OCI-LY1 (cell line): ENCODE measurements at regions not wholly inside any gene's neighbourhood (a gene's known extent, or its start where the extent isn't known, plus 50 kb on each side); places are given as distances from the start of the nearest gene placed in this dataset.
"Not testable (repeated sequence)": the region's sequence is repeated elsewhere in the genome, so short reads cannot be mapped to it uniquely, and the experiment has no call there.

Experiments used
- H2AFZ ChIP-seq: fragments of 200-600 bp; sonication (generic), shearing (Covaris generic); 2 replicates; pipeline ENCODE4 v1.6.0; 2014; ENCODE audit warnings: antibody characterized with exemption, mild to moderate bottlenecking, low read length
- H3F3A ChIP-seq: fragments of 200-600 bp; sonication (generic), shearing (Covaris generic); 2 replicates; pipeline ENCODE4 v1.6.0; 2014; ENCODE audit warnings: mild to moderate bottlenecking, antibody characterized with exemption, low read length, moderate library complexity; ENCODE audit not compliant: insufficient read depth
- H3K27ac ChIP-seq: fragments of 200-600 bp; sonication (generic); 2 replicates; pipeline ENCODE4 v1.5.1; 2014; ENCODE audit warnings: low read length, mixed run types, mild to moderate bottlenecking, low read depth; ENCODE audit not compliant: poor library complexity, severe bottlenecking
- H3K27me3 ChIP-seq: fragments of 200-600 bp; sonication (generic); 2 replicates; pipeline ENCODE4 v1.6.0; 2014; ENCODE audit warnings: antibody characterized with exemption, mild to moderate bottlenecking, low read length, moderate library complexity; ENCODE audit not compliant: insufficient read depth
- H3K36me3 ChIP-seq: fragments of 200-600 bp; sonication (generic); 2 replicates; pipeline ENCODE4 v1.6.1; 2014; ENCODE audit warnings: mild to moderate bottlenecking, antibody characterized with exemption, low read length, moderate library complexity, mixed read lengths; ENCODE audit not compliant: insufficient read depth
- H3K4me1 ChIP-seq: fragments of 200-600 bp; sonication (generic); 2 replicates; pipeline ENCODE4 v1.5.1; 2014; ENCODE audit warnings: mild to moderate bottlenecking, low read length, moderate library complexity; ENCODE audit not compliant: insufficient read depth, severe bottlenecking
- H3K4me2 ChIP-seq: fragments of 200-600 bp; sonication (generic), shearing (Covaris generic); 2 replicates; pipeline ENCODE4 v1.6.1; 2014; ENCODE audit warnings: low read length
- H3K4me3 ChIP-seq: fragments of 200-600 bp; sonication (generic); 2 replicates; pipeline ENCODE4 v1.5.1; 2014; ENCODE audit warnings: low read length, low read depth, mild to moderate bottlenecking, mixed read lengths; ENCODE audit not compliant: poor library complexity, severe bottlenecking
- H3K79me2 ChIP-seq: fragments of 200-600 bp; shearing (Covaris generic); 2 replicates; pipeline ENCODE4 v1.6.1; 2016; ENCODE audit warnings: mixed run types, low read length, mixed read lengths; ENCODE audit not compliant: insufficient read depth
- H3K9ac ChIP-seq: fragments of 200-600 bp; sonication (generic), shearing (Covaris generic); 2 replicates; pipeline ENCODE4 v1.6.1; 2014; ENCODE audit warnings: mild to moderate bottlenecking, low read length, mixed read lengths
- H3K9me2 ChIP-seq: fragments of 200-600 bp; sonication (generic), shearing (Covaris generic); 2 replicates; pipeline ENCODE4 v1.6.1; 2014; ENCODE audit warnings: low read depth, mild to moderate bottlenecking, low read length, mixed read lengths
- H3K9me3 ChIP-seq: fragments of 200-600 bp; shearing (Covaris generic); 2 replicates; pipeline ENCODE4 v1.6.1; 2014; ENCODE audit warnings: low read length, mixed read lengths
- H4K20me1 ChIP-seq: fragments of 200-600 bp; sonication (generic), shearing (Covaris generic); 2 replicates; pipeline ENCODE4 v1.6.0; 2016; ENCODE audit warnings: mild to moderate bottlenecking, low read length; ENCODE audit not compliant: insufficient read depth
- EZH2 ChIP-seq: fragments of 200-600 bp; sonication (generic), shearing (Covaris generic); IDR thresholded peaks from 2 replicates; pipeline ENCODE4 v1.8.0; 2017; ENCODE audit warnings: borderline replicate concordance, mixed run types, mild to moderate bottlenecking, antibody characterized with exemption, low read length, moderate library complexity, mixed read lengths
- TF ChIP-seq, protein P1 (sequence below): fragments of 200-600 bp; sonication (generic), shearing (Covaris generic); IDR thresholded peaks from 2 replicates; pipeline ENCODE4 v1.5.1; 2017; ENCODE audit warnings: mild to moderate bottlenecking, antibody characterized with exemption, low read length, moderate library complexity, mixed read lengths

DNA sequence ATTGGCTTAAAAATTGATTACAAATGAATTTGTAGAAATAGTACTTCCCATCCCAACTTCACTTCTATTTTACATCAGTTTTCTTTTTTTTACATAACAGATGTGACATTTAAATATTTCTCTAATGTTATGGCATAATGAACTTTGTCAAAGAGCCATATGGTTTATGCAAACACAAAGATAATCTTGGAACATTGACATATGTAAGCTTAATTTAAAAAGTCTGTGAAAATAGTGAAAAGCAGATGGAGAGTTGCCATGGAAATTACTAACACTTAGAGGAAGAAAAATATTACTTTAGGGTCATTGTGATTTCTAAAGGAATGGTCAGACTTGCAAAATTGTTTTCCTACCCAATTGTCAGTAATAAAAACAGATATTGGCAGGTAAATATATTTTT is 232.4 kb downstream of the AEBP2 start:
- Histone ChIP-seq H4K20me1 (no peaks in the 10 kb centered on the region), H3K4me1 (no peaks in the 10 kb centered on the region), H3K9ac (no peak overlapping the region), H3K9me2 (no peaks in the 10 kb centered on the region), H3K27ac (no peak overlapping the region), H3F3A (no peaks in the 10 kb centered on the region), H3K4me2 (no peak overlapping the region), H2AFZ (no peak overlapping the region), H3K27me3 (no peaks in the 10 kb centered on the region), H3K79me2 (no peaks in the 10 kb centered on the region), H3K4me3 (no peak overlapping the region), H3K9me3 (no peaks in the 10 kb centered on the region), H3K36me3 (no peaks in the 10 kb centered on the region)
- TF ChIP-seq EZH2, result no peak
- TF ChIP-seq, protein P1, sequence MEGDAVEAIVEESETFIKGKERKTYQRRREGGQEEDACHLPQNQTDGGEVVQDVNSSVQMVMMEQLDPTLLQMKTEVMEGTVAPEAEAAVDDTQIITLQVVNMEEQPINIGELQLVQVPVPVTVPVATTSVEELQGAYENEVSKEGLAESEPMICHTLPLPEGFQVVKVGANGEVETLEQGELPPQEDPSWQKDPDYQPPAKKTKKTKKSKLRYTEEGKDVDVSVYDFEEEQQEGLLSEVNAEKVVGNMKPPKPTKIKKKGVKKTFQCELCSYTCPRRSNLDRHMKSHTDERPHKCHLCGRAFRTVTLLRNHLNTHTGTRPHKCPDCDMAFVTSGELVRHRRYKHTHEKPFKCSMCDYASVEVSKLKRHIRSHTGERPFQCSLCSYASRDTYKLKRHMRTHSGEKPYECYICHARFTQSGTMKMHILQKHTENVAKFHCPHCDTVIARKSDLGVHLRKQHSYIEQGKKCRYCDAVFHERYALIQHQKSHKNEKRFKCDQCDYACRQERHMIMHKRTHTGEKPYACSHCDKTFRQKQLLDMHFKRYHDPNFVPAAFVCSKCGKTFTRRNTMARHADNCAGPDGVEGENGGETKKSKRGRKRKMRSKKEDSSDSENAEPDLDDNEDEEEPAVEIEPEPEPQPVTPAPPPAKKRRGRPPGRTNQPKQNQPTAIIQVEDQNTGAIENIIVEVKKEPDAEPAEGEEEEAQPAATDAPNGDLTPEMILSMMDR, result no peak

DNA sequence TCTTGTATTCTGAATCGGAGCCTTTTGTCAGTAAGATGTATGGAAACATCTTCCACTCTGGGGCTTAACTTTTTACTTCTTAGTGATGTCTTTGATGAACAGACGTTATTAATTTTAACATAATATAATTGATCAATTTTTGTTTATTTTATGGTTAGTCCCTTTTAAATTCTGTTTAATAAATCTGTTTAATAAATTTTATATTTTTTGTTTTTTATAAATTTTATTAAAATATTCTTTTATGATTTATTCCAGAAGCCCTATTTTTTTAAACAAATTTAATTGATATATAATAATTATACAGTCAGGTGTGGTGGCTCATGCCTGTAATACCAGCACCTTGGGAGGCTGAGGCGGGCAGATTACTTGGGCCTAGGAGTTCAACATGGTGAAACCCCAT is 235.1 kb downstream of the AEBP2 start:
- no peaks in the 10 kb centered on the region for H3K27me3 ChIP-seq
- H3K36me3 ChIP-seq, result no peaks in the 10 kb centered on the region
- H3K9me2 ChIP-seq, result no peaks in the 10 kb centered on the region
- no peaks in the 10 kb centered on the region for H3K79me2 ChIP-seq
- H4K20me1 ChIP-seq, result no peaks in the 10 kb centered on the region
- TF ChIP-seq EZH2, result no peak
- TF ChIP-seq, protein P1, result no peak
- no peak overlapping the region for H3K4me2 ChIP-seq
- no peaks in the 10 kb centered on the region for H3K4me1 ChIP-seq
- no peak overlapping the region for H2AFZ ChIP-seq
- no peaks in the 10 kb centered on the region for H3K9me3 ChIP-seq
- H3K9ac ChIP-seq, result no peak overlapping the region
- no peaks in the 10 kb centered on the region for H3F3A ChIP-seq
- H3K27ac ChIP-seq, result no peak overlapping the region
- no peak overlapping the region for H3K4me3 ChIP-seq

DNA sequence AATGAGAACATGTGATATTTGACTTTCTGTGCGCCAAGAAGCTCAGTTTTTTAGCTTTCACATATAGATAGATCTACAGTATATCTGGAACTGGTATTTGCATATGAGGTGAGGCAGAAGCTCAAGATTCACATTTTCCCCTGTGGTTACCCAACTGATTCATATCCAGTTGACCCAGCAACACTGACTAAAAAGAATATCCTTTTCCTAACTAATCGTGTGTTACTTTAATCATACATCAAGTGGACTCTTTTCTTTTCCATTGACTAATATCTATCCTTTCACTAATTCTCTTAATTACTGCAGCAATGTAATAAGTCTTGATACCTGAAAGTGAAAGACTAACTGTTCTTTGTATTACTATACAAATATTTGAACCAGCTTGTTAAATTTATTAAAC is 236.1 kb downstream of the AEBP2 start:
- H3K4me1 ChIP-seq, result no peaks in the 10 kb centered on the region
- no peaks in the 10 kb centered on the region for H3F3A ChIP-seq
- no peak overlapping the region for H3K9ac ChIP-seq
- no peaks in the 10 kb centered on the region for H3K9me2 ChIP-seq
- TF ChIP-seq, protein P1, result no peak
- no peak for TF ChIP-seq EZH2
- no peaks in the 10 kb centered on the region for H3K79me2 ChIP-seq
- no peak overlapping the region for H3K4me3 ChIP-seq
- no peaks in the 10 kb centered on the region for H3K36me3 ChIP-seq
- no peak overlapping the region for H3K4me2 ChIP-seq
- H2AFZ ChIP-seq, result no peak overlapping the region
- no peaks in the 10 kb centered on the region for H4K20me1 ChIP-seq
- no peak overlapping the region for H3K27ac ChIP-seq
- H3K27me3 ChIP-seq, result no peaks in the 10 kb centered on the region
- H3K9me3 ChIP-seq, result no peaks in the 10 kb centered on the region

DNA sequence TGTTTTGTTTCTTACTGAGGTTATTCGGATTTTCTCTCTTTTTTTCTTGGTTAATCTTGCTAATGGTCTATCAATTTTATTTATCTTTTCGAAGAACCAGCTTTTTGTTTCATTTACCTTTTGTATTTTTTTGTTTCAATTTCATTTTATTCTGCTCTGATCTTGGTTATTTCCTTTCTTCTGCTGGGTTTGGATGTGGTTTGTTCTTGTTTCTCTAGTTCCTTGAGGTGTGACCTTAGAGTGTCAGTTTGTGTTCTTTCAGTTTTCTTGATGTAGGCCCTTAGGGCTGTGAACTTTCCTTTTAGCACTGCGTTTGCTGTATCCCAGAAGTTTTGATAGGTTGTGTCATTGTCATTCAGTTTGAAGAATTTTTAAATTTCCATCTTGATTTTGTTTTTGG is 239.2 kb downstream of the AEBP2 start:
- H3K79me2 ChIP-seq, H3F3A ChIP-seq, H3K36me3 ChIP-seq, H4K20me1 ChIP-seq, H3K9me2 ChIP-seq, H3K27ac ChIP-seq, H3K9me3 ChIP-seq, H3K9ac ChIP-seq, H3K4me3 ChIP-seq, H3K4me2 ChIP-seq, H2AFZ ChIP-seq, H3K27me3 ChIP-seq, H3K4me1 ChIP-seq: not testable (repeated sequence)
